Lung (tissue), 11 donors: ENCODE measurements at regions not wholly inside any gene's neighbourhood (a gene's known extent, or its start where the extent isn't known, plus 50 kb on each side); places are given as distances from the start of the nearest gene placed in this dataset.

Experiments
- ATAC-seq: fragments of 200-7000 bp; cut with Tn5 transposase; one replicate; pipeline ENCODE4 v1.9.1; 2020; ENCODE audit warnings: moderate number of reproducible peaks; ENCODE audit not compliant: insufficient read depth, low FRiP score
- DNase-seq, 3 donors: peaks; one replicate each; pipeline ENCODE4 v3.0.0-alpha.2; 2013 to 2017
- H3K27ac ChIP-seq, 2 donors: one replicate each; pipeline ENCODE4 v1.5.1; 2013; ENCODE audit warnings: mild to moderate bottlenecking in 2 of 2, moderate library complexity in 2 of 2, control low read depth in 1 of 2, inconsistent platforms in 1 of 2, low read depth in 1 of 2, low read length in 1 of 2
- H3K27me3 ChIP-seq, 3 donors: one replicate each; pipeline ENCODE4 v1.5.1; 2013; ENCODE audit warnings: low read length in 2 of 3; ENCODE audit not compliant: control insufficient read depth in 3 of 3, insufficient read depth in 3 of 3
- H3K36me3 ChIP-seq, 4 donors: one replicate each; pipeline ENCODE4 v1.5.1; 2013; ENCODE audit warnings: low read length in 4 of 4, mild to moderate bottlenecking in 1 of 4, moderate library complexity in 1 of 4; ENCODE audit not compliant: control insufficient read depth in 4 of 4, insufficient read depth in 4 of 4
- H3K4me1 ChIP-seq, 5 donors: one replicate each; pipeline ENCODE4 v1.5.1; 2013; ENCODE audit warnings: low read length in 5 of 5, mild to moderate bottlenecking in 2 of 5, moderate library complexity in 1 of 5; ENCODE audit not compliant: control insufficient read depth in 5 of 5, insufficient read depth in 5 of 5
- H3K4me3 ChIP-seq: one replicate; pipeline ENCODE4 v1.5.1; 2013; ENCODE audit warnings: mild to moderate bottlenecking, control low read depth, moderate library complexity
- H3K9ac ChIP-seq, 2 donors: one replicate each; pipeline ENCODE4 v1.5.1; 2013; ENCODE audit warnings: low read length in 2 of 2, control low read depth in 1 of 2; ENCODE audit not compliant: insufficient read depth in 1 of 2
- H3K9me3 ChIP-seq, 4 donors: one replicate each; pipeline ENCODE4 v1.5.1; 2013; ENCODE audit warnings: low read length in 3 of 4, mild to moderate bottlenecking in 1 of 4, moderate library complexity in 1 of 4; ENCODE audit not compliant: control insufficient read depth in 4 of 4, insufficient read depth in 3 of 4
- CTCF ChIP-seq: IDR thresholded peaks from 2 replicates; pipeline ENCODE4 v1.5.1; 2012; ENCODE audit warnings: mild to moderate bottlenecking; ENCODE audit errors: control extremely low read depth, extremely low read depth
- WGBS, 2 donors: extraction: QIAGEN DNeasy Blood & Tissue Kit; methylation state at CpG; one replicate each; pipeline ENCODE4 v1.1.7; 2013; 5-methylcytosine and 5-hydroxymethylcytosine counted together
- donor health status: control.
- donor health status: control.
- donor health status: Bipolar disorder and iron deficiency.
- donor health status: healthy.
- donor health status: DM: yes; HTN: yes; CAD: no.

DNA sequence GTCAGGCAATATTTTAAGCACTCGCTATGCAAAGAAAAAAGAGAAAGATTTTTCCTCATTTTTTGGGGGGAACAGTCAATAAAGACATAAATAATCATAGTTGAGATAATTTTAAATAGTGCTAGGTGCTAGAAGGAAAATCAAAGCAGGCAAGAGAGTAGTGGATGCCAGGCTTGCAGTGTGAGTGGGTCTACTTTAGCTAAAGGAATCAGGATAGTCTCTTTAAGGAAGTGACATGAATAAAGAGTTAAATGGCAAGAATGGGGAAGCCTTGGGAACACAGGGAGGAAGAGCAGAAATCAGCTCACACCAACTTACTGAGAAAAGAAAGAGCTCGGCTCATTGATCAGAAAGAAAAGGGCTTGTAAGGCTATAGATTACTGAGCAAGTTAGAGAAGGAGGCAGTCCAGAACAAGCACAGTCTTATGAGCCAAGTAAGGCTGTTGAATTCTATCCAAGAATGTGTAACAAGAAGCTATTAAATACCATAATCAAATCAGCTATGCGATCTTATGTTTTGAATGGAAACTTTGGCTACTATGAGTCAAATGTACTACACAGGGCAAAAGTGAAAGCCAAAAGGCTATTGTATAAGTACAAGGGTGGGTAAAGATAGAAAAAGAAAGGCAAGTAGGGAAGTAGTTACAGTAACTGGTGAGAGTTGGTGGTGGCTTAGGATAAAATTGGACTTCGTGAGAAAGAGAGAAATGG is 833.8 kb upstream of the PIK3C3 start:
- DNase-seq: peak in 2 of 3 donors; percentile 14 to 39

GRCh38 chr18:41119031-41119430 is 836.0 kb upstream of the PIK3C3 start:
- no peak for DNase-seq
- Histone ChIP-seq H3K9ac (no peak overlapping the region), H3K4me1 (no peaks in the 10 kb centered on the region), H3K9me3 (no peaks in the 10 kb centered on the region), H3K27ac (no peak overlapping the region), H3K36me3 (no peaks in the 10 kb centered on the region), H3K27me3 (no peaks in the 10 kb centered on the region), H3K4me3 (no peak overlapping the region)
- 80 to 83% methylated on average over 3 of the region's 3 CpGs for WGBS, 2 donors
- TF ChIP-seq CTCF: no peak
- no peak for ATAC-seq

More for the DNA sequence above, 833.8 kb upstream of the PIK3C3 start:
- no peak for ATAC-seq
- no peak overlapping the region for H3K4me3 ChIP-seq
- no peak overlapping the region for H3K27ac ChIP-seq
- no peaks in the 10 kb centered on the region for H3K4me1 ChIP-seq
- no peak overlapping the region for H3K9ac ChIP-seq
- TF ChIP-seq CTCF: no peak
- WGBS, 2 donors: 72 to 80% methylated on average over 4 of the region's 4 CpGs
- no peaks in the 10 kb centered on the region for H3K36me3 ChIP-seq
- no peaks in the 10 kb centered on the region for H3K9me3 ChIP-seq
- H3K27me3 ChIP-seq: no peaks in the 10 kb centered on the region

DNA sequence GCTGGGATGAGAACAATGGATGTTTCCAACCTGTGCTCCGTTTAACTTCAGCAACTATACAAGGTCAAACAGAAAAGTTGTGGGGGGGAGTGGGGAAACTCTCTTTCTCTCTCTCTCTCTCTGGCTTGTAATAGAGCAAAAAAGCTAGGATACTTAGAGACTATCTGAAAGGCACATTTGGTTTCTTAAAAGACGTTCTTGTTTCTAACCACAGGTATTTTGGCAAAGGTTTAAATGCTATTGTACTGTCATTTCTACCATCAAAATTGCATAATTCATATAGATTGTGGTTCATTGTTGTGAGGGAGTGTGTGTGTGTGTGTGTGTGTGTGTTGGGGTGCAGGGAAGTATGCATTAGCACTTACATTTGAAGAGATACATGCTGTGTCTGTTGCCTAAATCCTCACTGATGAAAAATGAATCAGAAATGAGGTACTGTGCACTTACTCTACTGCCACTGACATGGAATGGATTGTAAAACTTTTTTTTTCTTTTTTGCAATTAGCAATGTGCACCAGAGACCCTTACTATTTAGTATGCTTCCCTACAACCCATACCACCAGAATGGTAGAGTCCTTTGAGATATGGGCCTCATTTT is 841.0 kb upstream of the PIK3C3 start:
- Histone ChIP-seq H3K9ac (no peak overlapping the region), H3K4me3 (no peak overlapping the region), H3K27ac (no peak overlapping the region), H3K36me3 (no peaks in the 10 kb centered on the region), H3K4me1 (no peaks in the 10 kb centered on the region), H3K9me3 (peaks cover 0 to 9% (median 2%) of the 10 kb centered on the region in 4 donors), H3K27me3 (no peaks in the 10 kb centered on the region)
- 67% methylated on average over 2 of the region's 2 CpGs for WGBS, 2 donors
- TF ChIP-seq CTCF: no peak
- ATAC-seq (no peak), DNase-seq (no peak)

GRCh38 chr18:41099451-41099850 is 855.6 kb upstream of the PIK3C3 start:
- DNase-seq: no peak
- peaks cover 0 to 2% (median 0%) of the 10 kb centered on the region in 4 donors for H3K9me3 ChIP-seq
- no peak for ATAC-seq
- peaks cover 0 to 1% (median 0%) of the 10 kb centered on the region in 5 donors for H3K4me1 ChIP-seq
- H3K4me3 ChIP-seq: no peak overlapping the region
- no peaks in the 10 kb centered on the region for H3K36me3 ChIP-seq
- TF ChIP-seq CTCF: no peak
- no peaks in the 10 kb centered on the region for H3K27me3 ChIP-seq
- no peak overlapping the region for H3K9ac ChIP-seq
- no peak overlapping the region for H3K27ac ChIP-seq
